Nephron progenitor cell (in vitro differentiated cells): ENCODE measurements at regions not wholly inside any gene's neighbourhood (a gene's known extent, or its start where the extent isn't known, plus 50 kb on each side); places are given as distances from the start of the nearest gene placed in this dataset.

Experiments
- DNase-seq: peaks from one replicate; pipeline ENCODE4 v3.0.0; 2021
- H3K27ac Mint-ChIP-seq: 2 replicates; pipeline ENCODE4 v1.8.0; 2021; ENCODE audit warnings: mild to moderate bottlenecking, moderate library complexity, mixed read lengths
- H3K27me3 Mint-ChIP-seq: 2 replicates; pipeline ENCODE4 v1.8.0; 2021; ENCODE audit warnings: mild to moderate bottlenecking, low read depth, mixed read lengths; ENCODE audit not compliant: poor library complexity
- H3K36me3 Mint-ChIP-seq: 2 replicates; pipeline ENCODE4 v1.8.0; 2021; ENCODE audit warnings: low read depth, mixed read lengths
- H3K4me1 Mint-ChIP-seq: 2 replicates; pipeline ENCODE4 v1.8.0; 2021; ENCODE audit warnings: mixed read lengths
- H3K4me3 Mint-ChIP-seq: 2 replicates; pipeline ENCODE4 v1.8.0; 2021; ENCODE audit warnings: mild to moderate bottlenecking, moderate library complexity, mixed read lengths
- H3K9me3 Mint-ChIP-seq: 2 replicates; pipeline ENCODE4 v1.8.0; 2021; ENCODE audit warnings: mild to moderate bottlenecking, moderate library complexity, mixed read lengths
- CTCF ChIP-seq: fragments of 200-600 bp; sonication (generic); IDR thresholded peaks from 2 replicates; pipeline ENCODE4 v1.5.0; 2021; ENCODE audit warnings: antibody characterized with exemption

DNA sequence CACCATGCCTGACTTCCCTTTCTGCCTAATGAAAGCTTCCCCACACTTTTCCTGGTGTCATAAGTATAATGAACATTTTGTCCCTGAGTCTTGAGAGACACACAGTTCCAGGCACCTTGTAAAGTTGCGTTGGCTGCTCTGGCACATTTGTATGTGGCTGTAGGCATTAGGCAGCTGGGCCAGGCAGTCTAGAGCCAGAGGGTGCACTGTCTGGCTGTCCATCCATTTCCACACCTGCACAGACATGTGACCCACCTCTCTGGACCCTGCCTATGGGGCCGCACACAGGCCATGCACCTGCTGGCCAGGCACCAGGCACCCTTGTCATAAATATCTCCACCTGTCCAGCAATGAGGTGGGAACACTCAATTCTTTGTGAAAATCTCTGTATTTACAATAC lies 54.7 kb upstream of the ANTXRL start:
- Mint-ChIP-seq H3K27ac (no peak overlapping the region), H3K27me3 (peaks cover 14% of the 10 kb centered on the region), H3K36me3 (no peaks in the 10 kb centered on the region), H3K9me3 (peaks cover 15% of the 10 kb centered on the region), H3K4me3 (no peak overlapping the region), H3K4me1 (no peaks in the 10 kb centered on the region)
- DNase-seq, result no peak
- no peak for TF ChIP-seq CTCF

DNA sequence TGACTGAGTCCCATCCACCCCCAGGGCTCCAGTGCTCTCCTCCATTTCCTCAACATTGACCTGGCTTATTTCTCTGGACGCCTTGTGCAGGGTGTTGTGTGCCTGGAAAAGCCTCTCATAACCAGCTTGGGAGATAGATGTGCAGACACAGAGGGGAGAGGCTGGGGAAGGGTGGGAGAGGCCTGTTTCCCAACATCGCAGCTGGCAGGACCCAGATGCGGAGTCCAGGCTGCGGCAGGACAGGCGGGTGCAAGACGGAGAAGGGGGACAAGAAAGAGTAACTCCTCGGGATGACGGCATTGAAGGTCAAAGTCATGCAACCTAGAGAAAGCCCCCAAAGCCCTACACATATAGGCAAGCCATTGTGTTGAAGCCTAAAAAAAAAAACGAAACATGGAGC lies 54.1 kb upstream of the ANTXRL start:
- no peak for DNase-seq
- Mint-ChIP-seq H3K9me3 (peaks cover 15% of the 10 kb centered on the region), H3K4me1 (no peaks in the 10 kb centered on the region), H3K36me3 (no peaks in the 10 kb centered on the region), H3K27ac (no peak overlapping the region), H3K4me3 (no peak overlapping the region), H3K27me3 (peaks cover 16% of the 10 kb centered on the region)
- no peak for TF ChIP-seq CTCF

GRCh38 chr10:46233181-46233580 lies 53.6 kb upstream of the ANTXRL start:
- H3K36me3 Mint-ChIP-seq, result no peaks in the 10 kb centered on the region
- no peak for DNase-seq
- peaks cover 16% of the 10 kb centered on the region for H3K27me3 Mint-ChIP-seq
- H3K9me3 Mint-ChIP-seq, result peaks cover 15% of the 10 kb centered on the region
- no peak for TF ChIP-seq CTCF
- H3K27ac Mint-ChIP-seq, result no peak overlapping the region
- no peaks in the 10 kb centered on the region for H3K4me1 Mint-ChIP-seq
- H3K4me3 Mint-ChIP-seq, result no peak overlapping the region

- peaks cover 16% of the 10 kb centered on the region for H3K27me3 Mint-ChIP-seq
- H3K4me1 Mint-ChIP-seq, result no peaks in the 10 kb centered on the region
- no peak overlapping the region for H3K4me3 Mint-ChIP-seq
- TF ChIP-seq CTCF, result no peak
- no peak for DNase-seq
- peaks cover 14% of the 10 kb centered on the region for H3K9me3 Mint-ChIP-seq
- H3K27ac Mint-ChIP-seq, result no peak overlapping the region
- H3K36me3 Mint-ChIP-seq, result no peaks in the 10 kb centered on the region
Measured at GRCh38 chr10:46234026-46234425, 52.8 kb upstream of the ANTXRL start.

GRCh38 chr10:46234431-46235060 lies 52.3 kb upstream of the ANTXRL start:
- DNase-seq, result no peak
- no peak for TF ChIP-seq CTCF
- no peaks in the 10 kb centered on the region for H3K4me1 Mint-ChIP-seq
- no peaks in the 10 kb centered on the region for H3K36me3 Mint-ChIP-seq
- no peak overlapping the region for H3K4me3 Mint-ChIP-seq
- H3K27ac Mint-ChIP-seq, result no peak overlapping the region
- peaks cover 16% of the 10 kb centered on the region for H3K27me3 Mint-ChIP-seq
- H3K9me3 Mint-ChIP-seq, result peaks cover 9% of the 10 kb centered on the region
